Astrocyte (in vitro differentiated cells and primary cell): ENCODE measurements at regions not wholly inside any gene's neighbourhood (a gene's known extent, or its start where the extent isn't known, plus 50 kb on each side); places are given as distances from the start of the nearest gene placed in this dataset.

Experiments used
- CTCF ChIP-seq: IDR thresholded peaks from 2 replicates; pipeline ENCODE4 v1.5.1; 2011; ENCODE audit warnings: low read depth, mild to moderate bottlenecking, inconsistent platforms, low read length, moderate library complexity; ENCODE audit not compliant: insufficient read depth
- EZH2 ChIP-seq: IDR thresholded peaks from 2 replicates; pipeline ENCODE4 v1.6.1; 2012; ENCODE audit warnings: mild to moderate bottlenecking, low read length, inconsistent platforms; ENCODE audit not compliant: insufficient read depth

- TF ChIP-seq CTCF (no peak), EZH2 (no peak)
Measured at GRCh38 chr12:74595696-74596095, 58.1 kb downstream of the ATXN7L3B start.
